H1 (cell line): ENCODE measurements at regions not wholly inside any gene's neighbourhood (a gene's known extent, or its start where the extent isn't known, plus 50 kb on each side); places are given as distances from the start of the nearest gene placed in this dataset.

Experiments used
- CTCF ChIA-PET: fragments of 300-600 bp; sonication (Branson Sonifier 250); formaldehyde crosslinking; loops from one replicate; lab custom pipeline; 2021; ENCODE audit not compliant: partially characterized antibody; lab: Charles Lee
- POLR2A ChIA-PET: fragments of 300-600 bp; sonication (Branson Sonifier 250); formaldehyde crosslinking; loops from one replicate; lab custom pipeline; 2021; ENCODE audit warnings: inconsistent platforms; ENCODE audit not compliant: partially characterized antibody; lab: Charles Lee
- DNase-seq, 2 experiments: peaks; one replicate each; pipeline versions ENCODE4 v3.0.0 to v3.0.0-alpha.2; 2010 to 2022; ENCODE audit warnings: low spot score in 2 of 2, low read depth in 1 of 2, mixed read lengths in 1 of 2
- FAIRE-seq: peaks from 2 replicates; lab custom pipeline; 2011; peaks lifted over from hg19 to GRCh38; lab: Jason Lieb, UNC
- H2AFZ ChIP-seq: 2 replicates; pipeline ENCODE4 v1.8.1; 2012; ENCODE audit warnings: low read length, inconsistent platforms
- H2AK5ac ChIP-seq: 2 replicates; pipeline ENCODE4 v1.6.1; 2013; ENCODE audit warnings: low read depth, low read length
- H2BK120ac ChIP-seq: replicated peaks from 2 replicates; pipeline ENCODE3; 2013; ENCODE audit warnings: low read depth, low read length, inconsistent platforms
- H2BK12ac ChIP-seq: 2 replicates; pipeline ENCODE4 v1.6.1; 2013; ENCODE audit warnings: low read depth, low read length
- H2BK15ac ChIP-seq: 2 replicates; pipeline ENCODE4 v1.6.1; 2013; ENCODE audit warnings: low read length
- H2BK20ac ChIP-seq: 2 replicates; pipeline ENCODE4 v1.6.1; 2013; ENCODE audit warnings: low read length
- H2BK5ac ChIP-seq: 2 replicates; pipeline ENCODE4 v1.6.1; 2013; ENCODE audit warnings: low read depth, low read length
- H3K14ac ChIP-seq: 2 replicates; pipeline ENCODE4 v1.6.1; 2013; ENCODE audit warnings: inconsistent platforms; ENCODE audit not compliant: insufficient read length
- H3K18ac ChIP-seq: 2 replicates; pipeline ENCODE4 v1.6.1; 2013; ENCODE audit warnings: low read length; ENCODE audit errors: extremely low read depth
- H3K23ac ChIP-seq: 2 replicates; pipeline ENCODE4 v1.6.1; 2013; ENCODE audit warnings: inconsistent platforms; ENCODE audit not compliant: insufficient read length
- H3K23me2 ChIP-seq: 2 replicates; pipeline ENCODE4 v1.6.1; 2013; ENCODE audit warnings: low read depth, low read length
- H3K27ac ChIP-seq: 2 replicates; pipeline ENCODE4 v1.6.1; 2011; ENCODE audit warnings: low read depth, low read length, inconsistent platforms
- H3K27me3 ChIP-seq, 4 experiments: replicated peaks in 1 of 4; 1 replicate in 1 of 4; 2 replicates in 3 of 4; pipeline versions ENCODE4 v1.6.1 to v1.8.1; 2011 to 2013; ENCODE audit warnings: low read length in 3 of 4, mild to moderate bottlenecking in 3 of 4, inconsistent platforms in 2 of 4, mixed read lengths in 2 of 4, moderate library complexity in 1 of 4; ENCODE audit not compliant: control insufficient read depth in 3 of 4, insufficient read depth in 3 of 4; ENCODE audit errors: extremely low read depth in 1 of 4
- H3K36me3 ChIP-seq, 4 experiments: 2 replicates each; pipeline versions ENCODE4 v1.6.1 to v1.8.1; 2011 to 2013; ENCODE audit warnings: mild to moderate bottlenecking in 4 of 4, low read length in 3 of 4, moderate library complexity in 2 of 4, control low read depth in 1 of 4, inconsistent platforms in 1 of 4; ENCODE audit not compliant: insufficient read depth in 4 of 4, control insufficient read depth in 2 of 4
- H3K4ac ChIP-seq: replicated peaks from 2 replicates; pipeline ENCODE3; 2013; ENCODE audit warnings: low read length, low read depth, mixed read lengths, inconsistent platforms; ENCODE audit not compliant: insufficient read length
- H3K4me1 ChIP-seq, 4 experiments: replicated peaks in 1 of 4; 1 replicate in 1 of 4; 2 replicates in 3 of 4; pipeline versions ENCODE4 v1.6.1 to v1.8.1; 2011 to 2013; ENCODE audit warnings: low read length in 3 of 4, inconsistent platforms in 2 of 4, mixed read lengths in 1 of 4; ENCODE audit not compliant: insufficient read depth in 4 of 4, control insufficient read depth in 3 of 4
- H3K4me2 ChIP-seq, 2 experiments: 2 replicates each; pipeline versions ENCODE4 v1.6.1 to v1.8.1; 2011 to 2013; ENCODE audit warnings: low read depth in 2 of 2, low read length in 2 of 2, control low read depth in 1 of 2, inconsistent platforms in 1 of 2, mild to moderate bottlenecking in 1 of 2; ENCODE audit not compliant: insufficient read depth in 1 of 2
- H3K4me3 ChIP-seq, 4 experiments: fragments of 200-600, 300-600 bp in 1 of 4; sonication (generic), shearing (Covaris generic), sonication (Bioruptor Twin) in 1 of 4; 2 replicates each; pipeline versions ENCODE4 v1.5.1 to v1.8.1; 2011 to 2016; ENCODE audit warnings: low read length in 4 of 4, low read depth in 3 of 4, control low read depth in 2 of 4, inconsistent platforms in 2 of 4, mild to moderate bottlenecking in 2 of 4, mixed read lengths in 1 of 4, moderate library complexity in 1 of 4; ENCODE audit not compliant: insufficient read depth in 2 of 4; ENCODE audit errors: extremely low read depth in 1 of 4
- H3K56ac ChIP-seq: replicated peaks from 2 replicates; pipeline ENCODE3; 2013; ENCODE audit warnings: low read depth, mild to moderate bottlenecking, mixed read lengths, low read length, inconsistent platforms; ENCODE audit not compliant: insufficient read length
- H3K79me1 ChIP-seq: 2 replicates; pipeline ENCODE4 v1.6.1; 2013; ENCODE audit warnings: low read depth, low read length, control low read depth
- H3K79me2 ChIP-seq, 2 experiments: 2 replicates each; pipeline versions ENCODE4 v1.6.1 to v1.8.1; 2012 to 2013; ENCODE audit warnings: low read length in 2 of 2, mild to moderate bottlenecking in 2 of 2, inconsistent platforms in 1 of 2; ENCODE audit not compliant: insufficient read depth in 2 of 2, control insufficient read depth in 1 of 2
- H3K9ac ChIP-seq, 4 experiments: replicated peaks in 1 of 4; 1 replicate in 1 of 4; 2 replicates in 3 of 4; pipeline versions ENCODE4 v1.6.1 to v1.8.1; 2011 to 2013; ENCODE audit warnings: low read depth in 3 of 4, low read length in 3 of 4, control low read depth in 2 of 4, mild to moderate bottlenecking in 2 of 4, moderate library complexity in 2 of 4, inconsistent platforms in 1 of 4; ENCODE audit errors: extremely low read depth in 1 of 4
- H3K9me3 ChIP-seq, 2 experiments: 2 replicates each; pipeline versions ENCODE4 v1.6.1 to v1.8.1; 2012 to 2013; ENCODE audit warnings: mild to moderate bottlenecking in 2 of 2, moderate library complexity in 2 of 2, control low read depth in 1 of 2, inconsistent platforms in 1 of 2, low read depth in 1 of 2, low read length in 1 of 2, mixed read lengths in 1 of 2; ENCODE audit not compliant: insufficient read depth in 2 of 2
- H4K20me1 ChIP-seq, 2 experiments: replicated peaks in 1 of 2; 2 replicates each; pipeline versions ENCODE3 to v1.8.1; 2011 to 2013; ENCODE audit warnings: inconsistent platforms in 2 of 2, low read length in 2 of 2, mild to moderate bottlenecking in 1 of 2; ENCODE audit not compliant: insufficient read depth in 2 of 2, control insufficient read depth in 1 of 2
- H4K5ac ChIP-seq: 2 replicates; pipeline ENCODE4 v1.6.1; 2013; ENCODE audit warnings: low read length, low read depth, mixed read lengths, inconsistent platforms; ENCODE audit not compliant: insufficient read length
- H4K8ac ChIP-seq: 2 replicates; pipeline ENCODE4 v1.8.0; 2013; ENCODE audit warnings: mild to moderate bottlenecking, moderate library complexity, low read length, inconsistent platforms; ENCODE audit not compliant: insufficient read depth; ENCODE audit errors: extremely low read depth
- H4K91ac ChIP-seq: replicated peaks from 2 replicates; pipeline ENCODE3; 2013; ENCODE audit warnings: low read length, mixed read lengths, inconsistent platforms; ENCODE audit not compliant: insufficient read length
- ATF3 ChIP-seq: IDR thresholded peaks from 2 replicates; pipeline ENCODE4 v1.6.1; 2011; ENCODE audit warnings: low read depth, mild to moderate bottlenecking, low read length; ENCODE audit not compliant: insufficient read depth
- CEBPB ChIP-seq: IDR thresholded peaks from 2 replicates; pipeline ENCODE4 v1.6.1; 2012; ENCODE audit warnings: low read depth, low read length
- CREB1 ChIP-seq: IDR thresholded peaks from 2 replicates; pipeline ENCODE4 v1.6.1; 2012; ENCODE audit warnings: inconsistent platforms
- E2F6 ChIP-seq: IDR thresholded peaks from 2 replicates; pipeline ENCODE4 v1.6.1; 2012; ENCODE audit warnings: inconsistent platforms
- HDAC6 ChIP-seq: IDR thresholded peaks from one replicate; pipeline ENCODE4 v1.7.1; 2012; ENCODE audit warnings: low read depth, mild to moderate bottlenecking, inconsistent platforms, low read length, moderate library complexity
- JUND ChIP-seq: IDR thresholded peaks from 2 replicates; pipeline ENCODE4 v1.6.1; 2011; ENCODE audit warnings: mild to moderate bottlenecking, improper control_type of control experiment, low read length
- KDM4A ChIP-seq: IDR thresholded peaks from one replicate; pipeline ENCODE4 v1.7.1; 2012; ENCODE audit warnings: low read depth, mild to moderate bottlenecking, moderate library complexity, low read length, inconsistent platforms; ENCODE audit not compliant: severe bottlenecking
- RAD21 ChIP-seq, 2 experiments: IDR thresholded peaks in 1 of 2; conservative IDR thresholded peaks in 1 of 2; 2 replicates each; pipeline ENCODE4 v1.6.1; 2011; ENCODE audit warnings: low read depth in 2 of 2, low read length in 2 of 2, improper control_type of control experiment in 1 of 2, inconsistent platforms in 1 of 2, mild to moderate bottlenecking in 1 of 2, moderate library complexity in 1 of 2
- SP2 ChIP-seq: IDR thresholded peaks from 2 replicates; pipeline ENCODE4 v1.6.1; 2012; ENCODE audit warnings: mild to moderate bottlenecking, low read length, inconsistent platforms
- SP4 ChIP-seq: IDR thresholded peaks from 2 replicates; pipeline ENCODE4 v1.6.1; 2012; ENCODE audit warnings: low read length, inconsistent platforms
- SRF ChIP-seq: IDR thresholded peaks from 2 replicates; pipeline ENCODE4 v1.6.1; 2011; ENCODE audit warnings: mild to moderate bottlenecking, low read depth, low read length, moderate library complexity
- TAF1 ChIP-seq: IDR thresholded peaks from 2 replicates; pipeline ENCODE4 v1.6.1; 2011; ENCODE audit warnings: mild to moderate bottlenecking, low read depth, low read length
- TBP ChIP-seq: IDR thresholded peaks from 2 replicates; pipeline ENCODE4 v1.6.1; 2011; ENCODE audit warnings: low read depth, low read length, improper control_type of control experiment
- TEAD4 ChIP-seq: IDR thresholded peaks from 2 replicates; pipeline ENCODE4 v1.6.1; 2012; ENCODE audit warnings: low read depth, low read length, inconsistent platforms, mixed read lengths
- ZNF274 ChIP-seq: IDR thresholded peaks from 2 replicates; pipeline ENCODE4 v1.7.0; 2012; ENCODE audit warnings: low read length, borderline replicate concordance; ENCODE audit errors: extremely low read depth
- WGBS, 2 experiments: shearing (Covaris generic) in 1 of 2; methylation state at CpG; one replicate each; pipeline versions ENCODE4 v1.1.6 to v1.1.7; 2013 to 2015; ENCODE audit warnings: low lambda C conversion rate in 2 of 2, mixed read lengths in 2 of 2, inconsistent platforms in 1 of 2, low coverage in 1 of 2, missing lambda C conversion rate in 1 of 2; ENCODE audit not compliant: insufficient replicate concordance in 2 of 2, insufficient coverage in 1 of 2, insufficient read length in 1 of 2; ENCODE audit errors: extremely low coverage in 1 of 2, missing lambda C conversion rate in 1 of 2; 5-methylcytosine and 5-hydroxymethylcytosine counted together

- Histone ChIP-seq H2BK5ac (no peak overlapping the region), H4K20me1 (no peaks in the 10 kb centered on the region), H2BK12ac (no peak overlapping the region), H3K23me2 (no peaks in the 10 kb centered on the region), H2BK120ac (no peak overlapping the region), H3K56ac (no peak overlapping the region), H3K36me3 (peaks cover 0 to 3% (median 0%) of the 10 kb centered on the region in 4 experiments; a peak in 1 of 8 replicates), H3K27ac (no peak overlapping the region), H3K23ac (no peak overlapping the region), H2AFZ (no peak overlapping the region), H4K8ac (no peak overlapping the region), H3K79me1 (no peaks in the 10 kb centered on the region), H4K5ac (no peak overlapping the region), H3K4me1 (no peaks in the 10 kb centered on the region; a peak in 1 of 7 replicates), H3K9me3 (no peaks in the 10 kb centered on the region; a peak in 1 of 4 replicates), H2AK5ac (no peak overlapping the region), H2BK15ac (no peak overlapping the region), H3K4ac (no peak overlapping the region), H3K79me2 (no peaks in the 10 kb centered on the region), H3K18ac (no peak overlapping the region), H4K91ac (no peak overlapping the region), H3K9ac (no peak overlapping the region), H3K27me3 (no peaks in the 10 kb centered on the region), H2BK20ac (0 out of 2 replicates have a peak overlapping the region, but pooled peaks have one; percentile 38), H3K14ac (no peak overlapping the region), H3K4me2 (no peak overlapping the region), H3K4me3 (no peak overlapping the region)
- ChIA-PET CTCF (interaction anchor here (0.7 to 1.3 kb wide), 2 partner anchors 21 to 22 kb away, joined by 3 to 4 read pairs; no protein-coding TSS in a partner anchor), POLR2A (no interaction called here)
- DNase-seq (no peak), FAIRE-seq (no peak)
- WGBS, 2 experiments = 93% methylated on average over 6 of the region's 6 CpGs; no CpG with 5 or more reads in 1 of the 2 experiments
- TF ChIP-seq CREB1 = no peak
- no peak for TF ChIP-seq TBP
- no peak for TF ChIP-seq SP2
- no peak for TF ChIP-seq ZNF274
- TF ChIP-seq KDM4A = no peak
- no peak for TF ChIP-seq JUND
- no peak for TF ChIP-seq TEAD4
- no peak for TF ChIP-seq CEBPB
- no peak for TF ChIP-seq SRF
- no peak for TF ChIP-seq RAD21 (IDR thresholded peaks at IDR 0.05 in 1 of 2, conservative IDR thresholded peaks at IDR 0.05 in 1 of 2; ENCODE audit: low read depth in 2 of 2, low read length in 2 of 2)
- no peak for TF ChIP-seq ATF3
- no peak for TF ChIP-seq HDAC6
- no peak for TF ChIP-seq TAF1
- TF ChIP-seq SP4 = no peak
- TF ChIP-seq E2F6 = no peak
Observed at GRCh38 chr4:136810626-136811025, 721.7 kb downstream of the PCDH18 start.
